T-helper 1 cell (primary cell): ENCODE measurements at regions not wholly inside any gene's neighbourhood (a gene's known extent, or its start where the extent isn't known, plus 50 kb on each side); places are given as distances from the start of the nearest gene placed in this dataset.

Experiments
- DNase-seq, 5 donors: peaks; one replicate each; pipeline ENCODE4 v3.0.0-alpha.2; 2012 to 2020

DNA sequence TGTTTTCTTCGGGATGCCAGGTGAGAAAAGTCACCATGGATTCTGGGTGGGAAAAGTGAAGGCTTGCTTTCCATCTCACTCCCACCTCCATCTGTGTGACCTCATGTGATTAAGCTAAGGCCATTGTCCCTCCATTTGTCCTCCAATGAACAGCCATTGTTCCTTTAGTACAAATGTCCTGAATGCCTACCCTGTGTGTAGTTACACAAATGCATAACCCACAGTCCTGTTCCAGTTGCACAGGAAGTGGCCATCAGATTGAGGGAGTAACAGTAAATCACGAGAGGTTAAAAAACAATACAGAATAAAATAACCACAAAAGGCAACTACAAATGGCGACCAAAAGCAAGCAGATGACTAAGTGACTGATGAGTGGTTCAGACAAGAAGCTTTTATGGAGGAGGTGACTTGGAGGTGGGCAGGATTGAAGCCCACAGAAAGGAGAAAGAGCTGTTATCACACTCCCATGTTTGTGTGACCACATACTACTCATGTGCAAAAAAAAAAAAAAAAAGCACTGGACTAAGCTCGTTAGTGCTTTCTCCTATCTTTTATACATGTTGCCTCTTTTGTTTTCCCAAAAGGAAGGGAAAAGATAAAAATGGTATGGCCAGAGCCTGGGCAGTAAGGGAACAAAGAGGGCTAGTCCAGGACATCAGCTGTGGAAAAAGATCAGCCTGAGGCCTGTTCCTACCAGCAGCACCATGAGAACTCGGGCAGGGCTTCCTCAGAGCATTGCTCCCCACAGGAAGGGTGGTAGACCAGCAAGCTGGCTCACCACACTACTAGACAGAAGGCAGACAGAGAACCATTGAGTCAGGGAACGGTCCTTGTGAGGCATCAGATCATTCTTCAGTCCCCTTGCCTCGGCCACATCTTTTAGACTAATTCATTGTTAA is 111.0 kb downstream of the TFAP2A start:
- no peak for DNase-seq

DNA sequence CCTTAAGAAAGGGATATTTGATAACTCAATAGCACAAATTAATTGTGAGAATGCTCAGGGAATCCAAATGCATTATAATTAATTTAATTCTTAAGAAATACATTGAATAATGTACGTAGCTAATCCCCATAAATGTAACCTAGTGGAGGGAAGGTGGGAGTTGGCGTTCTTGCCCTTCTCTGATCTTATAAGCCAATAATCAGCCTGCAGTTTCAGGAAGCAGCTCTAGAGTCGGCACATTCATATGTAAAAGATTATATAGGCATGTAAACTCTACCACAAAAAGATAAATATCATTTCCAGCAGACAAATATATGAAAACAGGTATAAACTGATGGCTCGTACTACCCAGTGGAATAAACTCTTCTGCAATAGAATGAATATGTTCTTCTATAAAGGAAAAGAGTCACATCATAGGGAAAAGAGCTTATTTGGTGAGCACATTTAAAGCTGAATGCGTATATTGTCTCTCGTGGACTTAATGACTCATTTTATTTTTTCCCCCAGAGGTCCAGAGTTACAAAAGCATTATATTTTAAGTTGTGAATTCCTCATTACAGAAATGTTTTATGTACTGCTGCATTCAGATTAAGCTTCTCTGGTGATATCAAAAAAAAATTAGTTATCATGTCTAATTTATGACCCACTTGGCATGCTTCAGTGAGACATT is 112.2 kb downstream of the TFAP2A start:
- DNase-seq, result no peak

GRCh38 chr6:10300071-10300470 is 114.8 kb downstream of the TFAP2A start:
- DNase-seq, result no peak

DNA sequence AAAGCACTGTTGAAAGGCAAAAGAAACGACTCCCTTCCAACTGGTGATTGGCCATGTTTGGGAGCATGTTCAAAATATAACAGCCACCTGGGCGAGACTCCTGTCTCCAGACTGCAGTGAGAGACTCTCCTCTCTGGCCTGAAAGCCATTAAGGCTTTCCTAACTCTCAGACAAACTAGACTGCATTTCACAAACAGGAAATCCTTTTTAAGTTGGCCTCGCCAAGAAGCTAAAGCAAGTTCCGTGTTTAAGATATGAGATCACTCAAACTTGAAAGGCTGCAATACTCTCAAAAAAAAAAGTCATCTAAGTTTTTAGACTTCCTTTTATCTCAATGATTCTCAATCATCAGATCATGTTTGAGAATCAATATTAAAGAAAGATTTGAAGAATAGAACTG is 117.0 kb downstream of the TFAP2A start:
- no peak for DNase-seq

DNA sequence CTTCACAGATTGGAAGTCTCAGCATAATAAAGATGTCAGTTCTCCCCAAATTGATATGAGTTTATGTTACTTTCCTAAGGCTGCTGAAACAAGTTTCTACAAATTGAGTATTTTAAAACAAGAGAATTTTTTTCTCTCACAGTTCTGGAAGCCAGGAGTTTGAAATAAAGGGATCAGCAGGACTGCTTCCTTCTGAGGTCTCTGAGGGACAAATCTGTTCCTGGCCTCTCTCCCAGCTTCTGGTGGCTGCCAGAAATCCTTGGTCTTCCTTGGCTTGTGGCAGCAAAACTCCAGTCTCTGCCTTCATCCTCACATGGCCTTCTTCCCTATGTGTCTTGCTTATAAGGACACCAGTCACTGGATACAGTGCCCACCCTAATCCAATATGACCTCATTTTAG is 136.1 kb downstream of the TFAP2A start:
- no peak for DNase-seq

DNA sequence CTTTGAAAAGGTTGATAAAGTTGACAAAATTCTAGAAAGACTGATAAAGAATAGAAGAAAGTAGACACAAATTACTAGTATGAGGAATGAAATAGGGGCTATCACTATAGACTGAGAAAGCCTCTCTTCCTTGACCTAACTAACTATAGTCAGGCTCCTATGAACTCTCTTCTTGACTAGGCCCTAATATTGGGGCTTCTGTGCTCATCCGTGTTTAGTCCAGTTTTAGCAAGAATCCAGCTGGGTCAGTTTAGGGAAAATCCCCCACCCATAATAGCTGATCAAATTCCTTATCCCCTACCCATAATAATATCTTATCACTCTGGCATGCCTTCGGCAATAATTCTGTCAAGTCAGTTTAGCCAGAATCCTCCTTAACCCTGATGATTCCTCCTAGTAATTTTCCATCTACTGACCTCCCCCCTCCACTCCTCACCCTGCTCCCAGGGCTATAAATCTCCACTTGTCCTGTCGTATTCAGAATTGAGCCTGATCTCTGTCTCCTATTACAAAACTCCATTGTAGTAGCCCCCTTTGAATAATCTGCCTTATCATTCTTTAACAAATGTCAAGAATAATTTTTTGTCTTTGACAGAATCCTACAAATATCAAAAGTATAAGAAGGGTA is 138.1 kb downstream of the TFAP2A start:
- no peak for DNase-seq

GRCh38 chr6:10276106-10276505 is 138.8 kb downstream of the TFAP2A start:
- DNase-seq, result no peak

GRCh38 chr6:10272591-10272990 is 142.3 kb downstream of the TFAP2A start:
- no peak for DNase-seq

- no peak for DNase-seq
Measured at GRCh38 chr6:10271982-10272381, 142.9 kb downstream of the TFAP2A start.

DNA sequence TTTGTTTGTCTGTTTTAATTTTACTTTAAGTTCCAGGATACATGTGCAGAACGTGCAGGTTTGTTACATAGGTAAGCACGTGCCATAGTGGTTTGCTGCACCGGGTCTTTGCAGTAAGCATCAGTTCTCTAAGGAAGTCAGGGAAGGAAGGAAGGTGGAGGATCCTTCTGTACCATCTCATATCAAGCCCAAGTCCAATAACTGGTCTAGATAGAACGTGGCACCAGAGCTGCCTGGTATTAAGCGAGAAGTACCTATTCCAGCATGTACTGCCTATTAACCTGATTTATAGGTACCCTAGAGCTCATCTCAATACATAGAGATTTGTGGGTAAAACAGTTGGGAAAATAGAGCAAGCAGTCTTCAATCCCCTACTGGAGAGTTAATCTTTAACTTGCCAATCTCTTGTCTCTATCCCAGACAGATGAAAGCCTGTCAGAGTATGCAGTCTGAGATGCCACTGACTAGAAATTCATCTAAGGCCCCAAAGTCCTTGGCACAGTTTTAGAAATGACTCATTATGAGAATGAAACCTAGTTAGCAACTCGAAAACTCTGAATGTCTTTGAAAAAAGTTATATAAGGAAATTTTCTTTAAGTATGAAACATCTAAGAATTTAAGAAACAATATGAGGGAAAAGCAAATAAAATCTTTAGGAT is 144.9 kb downstream of the TFAP2A start:
- no peak for DNase-seq

GRCh38 chr6:10268611-10269310 is 146.1 kb downstream of the TFAP2A start:
- DNase-seq, result no peak

DNA sequence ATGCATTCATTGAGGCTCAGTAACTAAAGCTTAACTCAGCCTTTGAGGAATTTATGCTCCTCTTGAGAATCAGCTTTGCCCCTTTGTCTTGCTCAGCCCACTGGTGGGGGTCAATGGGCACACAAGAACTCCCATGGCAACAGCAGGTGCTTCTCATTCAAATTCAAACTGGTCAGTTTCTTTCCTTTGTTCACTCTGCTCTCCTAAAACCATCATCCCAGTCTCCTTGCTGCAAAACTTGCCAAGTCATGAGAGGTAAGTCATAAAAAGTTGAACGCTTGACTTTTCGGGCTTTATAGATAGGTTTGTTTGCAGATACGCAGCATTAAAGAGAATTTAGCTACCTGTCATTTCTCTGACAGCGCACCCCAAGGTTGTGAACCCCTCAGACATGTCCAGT is 146.8 kb downstream of the TFAP2A start:
- no peak for DNase-seq

DNA sequence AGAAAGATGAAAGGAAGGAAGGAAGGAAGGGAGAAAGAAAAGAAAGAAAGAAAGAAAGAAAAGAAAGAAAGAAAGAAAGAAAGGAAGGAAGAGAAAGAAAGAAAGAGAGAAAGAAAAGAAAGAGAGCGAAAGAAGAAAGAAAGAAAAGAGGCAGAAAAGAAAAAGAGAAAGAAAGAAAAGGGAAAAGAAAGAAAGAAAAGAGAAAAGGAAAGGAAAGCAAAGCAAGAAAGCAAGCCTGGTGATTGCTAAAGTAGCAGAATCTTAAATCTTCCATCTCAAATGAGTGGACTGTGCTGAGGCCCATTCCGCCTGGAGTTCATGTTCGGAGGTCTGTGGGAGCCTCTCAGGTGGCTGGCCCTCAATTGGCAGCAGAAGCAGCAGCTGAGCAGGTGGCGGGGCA is 148.4 kb downstream of the TFAP2A start:
- DNase-seq, result no peak

DNA sequence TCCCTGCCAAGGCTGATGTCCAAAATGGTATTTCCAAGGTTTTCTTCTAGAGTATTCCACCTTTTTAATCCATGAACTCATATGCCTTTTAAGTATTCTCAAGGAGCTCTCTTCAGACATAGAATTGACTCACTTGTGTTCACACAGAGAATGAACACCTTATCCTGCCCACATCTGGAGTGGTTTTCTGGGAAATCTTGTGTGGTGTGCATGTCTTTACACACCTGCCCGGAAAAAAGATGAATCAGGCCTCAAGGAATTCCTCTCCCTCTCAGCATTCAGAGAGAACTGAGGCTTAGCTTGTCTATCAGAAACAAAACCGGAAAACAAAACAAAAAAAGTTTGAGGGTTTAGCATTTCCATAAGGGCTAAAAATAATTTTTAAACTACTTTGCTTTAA is 148.8 kb downstream of the TFAP2A start:
- DNase-seq, result no peak

GRCh38 chr6:10262505-10262904 is 152.4 kb downstream of the TFAP2A start:
- DNase-seq, result no peak

DNA sequence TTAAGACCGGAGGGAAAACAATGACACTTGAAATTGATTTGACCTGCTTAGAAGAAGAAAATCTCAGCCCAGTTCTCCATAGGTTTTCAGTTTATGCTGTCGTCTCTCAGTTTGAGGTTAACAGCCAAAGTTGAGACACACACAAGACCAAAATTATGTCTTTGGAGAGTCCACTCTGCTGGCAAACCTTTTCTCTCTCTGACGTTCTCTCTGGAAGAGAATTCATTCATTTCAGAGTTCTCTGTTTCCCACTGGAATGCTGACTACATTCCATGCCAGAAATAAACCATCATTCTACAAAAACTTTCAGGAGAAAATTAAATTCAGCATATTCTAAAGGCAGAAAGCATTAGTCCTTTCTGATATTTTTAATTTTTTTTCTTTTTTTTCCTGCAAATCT is 155.2 kb downstream of the TFAP2A start:
- no peak for DNase-seq

DNA sequence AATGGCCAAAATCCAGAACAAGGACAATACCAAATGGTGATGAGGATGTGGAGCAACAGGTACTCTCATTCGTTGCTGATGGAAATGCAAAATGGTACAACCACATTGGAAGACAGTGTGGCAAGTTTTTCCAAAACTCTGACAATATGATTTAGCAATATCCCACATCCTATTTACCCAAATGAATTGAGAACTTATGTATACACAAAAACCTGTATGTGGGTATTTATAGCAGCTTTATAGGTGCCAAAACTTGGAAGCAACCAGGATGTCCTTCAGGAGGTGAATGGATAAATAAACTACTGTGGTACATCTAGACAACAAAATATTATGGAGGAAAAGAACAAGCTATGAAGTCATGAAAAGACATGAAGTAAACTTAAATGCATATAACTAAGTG is 156.5 kb downstream of the TFAP2A start:
- no peak for DNase-seq

- DNase-seq, result no peak
Measured at GRCh38 chr6:10256113-10256690, 158.7 kb downstream of the TFAP2A start.

- no peak for DNase-seq
Measured at GRCh38 chr6:10250655-10251220, 164.1 kb downstream of the TFAP2A start.

DNA sequence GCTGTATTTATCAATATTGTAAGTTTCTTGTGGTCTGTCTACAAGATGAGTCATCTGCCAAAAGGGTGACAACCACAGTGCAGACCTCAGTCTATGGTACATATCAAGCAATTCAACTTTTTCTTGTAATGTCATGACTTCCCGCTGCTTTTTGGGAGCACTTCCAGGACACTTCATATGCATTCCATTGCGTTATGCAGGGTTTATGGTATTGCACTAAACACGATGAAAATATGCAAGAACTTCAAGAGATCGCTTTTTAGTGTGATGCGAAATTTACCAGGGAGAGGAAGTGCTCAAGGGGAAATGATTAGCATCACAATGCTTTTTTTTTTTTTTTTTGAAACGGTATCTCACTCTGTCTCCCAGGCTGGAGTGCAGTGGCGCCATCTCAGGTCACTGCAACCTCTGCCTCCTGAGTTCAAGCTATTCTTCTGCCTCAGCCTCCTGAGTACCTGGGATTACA is 166.5 kb downstream of the TFAP2A start:
- DNase-seq, result no peak

GRCh38 chr6:10237298-10238038 is 177.4 kb downstream of the TFAP2A start:
- DNase-seq, result no peak
